ENCODE measurements at regions not wholly inside any gene's neighbourhood (a gene's known extent, or its start where the extent isn't known, plus 50 kb on each side); places are given as distances from the start of the nearest gene placed in this dataset.

DNA sequence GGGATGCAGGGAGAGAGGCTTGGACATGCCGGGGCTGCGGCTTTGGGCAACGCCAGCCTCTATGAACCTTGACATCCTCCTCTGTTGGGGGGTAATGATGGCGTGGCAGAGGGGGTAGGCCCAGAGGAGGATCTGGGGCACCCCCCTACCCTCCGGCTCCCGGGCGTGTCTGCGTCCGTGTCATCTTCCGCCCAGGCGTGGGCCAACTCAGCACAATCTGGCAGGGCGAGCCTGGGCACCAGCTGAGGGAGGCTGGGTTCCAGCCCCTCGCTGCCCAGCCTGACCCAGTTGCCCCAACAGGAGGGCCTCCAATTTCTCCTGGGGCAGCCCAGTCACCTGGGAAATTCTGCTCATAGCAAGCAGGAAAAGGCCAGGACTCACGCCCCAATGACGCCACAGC, 62.9 kb upstream of the IL17B start:
- DNase-seq, result no peak

DNA sequence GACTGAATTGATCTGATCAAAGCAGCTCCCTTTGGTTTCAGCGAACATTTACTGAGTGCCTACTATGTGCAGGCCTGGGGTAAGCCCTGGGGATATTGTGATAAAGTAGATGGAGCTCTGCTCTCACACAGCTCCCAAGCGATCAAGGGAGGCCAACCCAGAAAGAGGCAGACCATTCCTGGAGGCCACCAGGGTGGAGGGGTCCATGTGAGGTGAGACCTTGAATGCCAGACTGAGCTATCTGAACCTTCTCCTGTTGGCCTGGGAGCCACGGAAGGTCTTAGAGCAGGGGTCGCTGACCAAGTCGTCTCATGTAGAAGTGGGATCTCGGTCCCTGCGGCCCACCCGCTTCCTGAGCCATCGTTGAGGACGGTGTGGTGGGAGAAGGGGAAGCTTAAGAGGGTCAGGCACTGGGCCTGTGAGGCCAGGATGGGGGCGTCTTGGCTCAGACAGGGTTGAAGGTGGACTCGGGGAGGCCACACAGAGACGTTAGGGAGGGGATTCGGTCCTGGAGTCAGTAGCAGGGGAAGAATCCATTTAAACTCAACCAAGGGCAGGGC, 62.2 kb upstream of the IL17B start:
- no peak for DNase-seq

DNA sequence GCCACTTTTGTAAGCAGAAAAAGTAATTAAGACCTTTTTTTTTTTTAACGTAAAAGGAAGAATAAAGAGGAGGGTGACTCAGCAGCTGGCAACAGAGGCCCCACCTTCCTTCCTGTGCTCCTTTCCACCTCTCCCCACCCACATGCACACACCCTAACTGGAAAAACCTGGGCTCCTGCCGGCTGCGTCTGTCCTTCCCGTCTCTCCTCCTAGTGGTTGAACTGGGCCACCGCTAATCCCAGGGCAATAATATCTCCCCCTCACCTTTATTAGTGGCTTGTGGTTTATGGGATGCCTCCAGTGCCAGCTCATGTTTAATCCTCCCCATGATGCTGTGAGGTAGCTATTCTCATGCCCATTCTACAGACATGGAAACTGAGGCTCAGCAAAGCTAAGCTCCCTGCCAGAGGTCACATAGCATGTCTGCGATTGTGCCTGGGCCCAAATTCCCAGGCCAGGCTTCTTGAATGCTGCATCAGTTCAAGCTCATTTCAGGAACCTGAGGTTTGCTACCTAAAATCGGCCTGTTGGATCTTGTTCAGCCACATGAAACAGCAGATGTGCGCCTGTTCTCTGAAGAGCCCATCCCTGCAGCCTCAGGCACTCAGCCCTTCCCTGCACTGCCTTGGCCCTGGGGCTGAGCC, 60.9 kb upstream of the IL17B start:
- no peak for DNase-seq

DNA sequence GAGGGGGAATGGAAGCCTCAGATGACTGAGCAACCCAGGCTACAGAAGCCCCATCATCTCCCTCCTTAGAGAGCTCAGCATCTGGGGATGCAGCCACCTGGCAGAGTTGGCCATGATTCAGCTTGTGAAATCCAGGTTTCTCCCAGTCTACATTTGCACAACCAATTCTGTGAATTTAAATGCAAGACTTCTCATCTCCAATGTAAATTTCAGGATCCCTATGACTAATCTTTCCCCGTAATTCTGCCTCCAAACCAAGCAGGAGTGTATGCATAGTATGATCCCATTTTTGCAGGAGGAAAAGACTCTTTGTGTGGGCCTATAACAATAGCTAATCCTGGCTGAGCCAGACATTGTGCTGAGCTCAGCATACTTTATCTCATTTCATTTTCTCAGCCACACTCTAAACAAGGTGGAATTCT, 59.6 kb upstream of the IL17B start:
- DNase-seq, result no peak

DNA sequence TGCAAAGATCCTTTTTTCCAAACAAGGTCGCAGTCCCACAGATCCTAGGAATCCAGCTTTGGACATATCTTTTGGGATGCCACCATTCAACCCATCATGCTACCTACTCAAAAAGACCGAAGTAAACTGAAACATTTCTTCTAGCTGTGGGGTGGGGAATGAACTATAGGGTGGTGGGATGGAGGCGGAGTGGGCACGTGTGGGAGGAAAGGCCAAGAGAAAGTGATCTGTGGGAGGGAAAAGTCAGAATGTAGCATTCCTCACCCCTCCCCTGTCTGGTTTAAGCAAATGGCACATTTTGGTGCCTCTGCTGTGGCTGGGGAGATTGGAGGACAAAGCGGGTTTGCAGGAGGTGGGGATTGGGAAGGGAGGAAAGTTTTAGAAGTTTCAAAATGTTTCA, 59.2 kb upstream of the IL17B start:
- no peak for DNase-seq

DNA sequence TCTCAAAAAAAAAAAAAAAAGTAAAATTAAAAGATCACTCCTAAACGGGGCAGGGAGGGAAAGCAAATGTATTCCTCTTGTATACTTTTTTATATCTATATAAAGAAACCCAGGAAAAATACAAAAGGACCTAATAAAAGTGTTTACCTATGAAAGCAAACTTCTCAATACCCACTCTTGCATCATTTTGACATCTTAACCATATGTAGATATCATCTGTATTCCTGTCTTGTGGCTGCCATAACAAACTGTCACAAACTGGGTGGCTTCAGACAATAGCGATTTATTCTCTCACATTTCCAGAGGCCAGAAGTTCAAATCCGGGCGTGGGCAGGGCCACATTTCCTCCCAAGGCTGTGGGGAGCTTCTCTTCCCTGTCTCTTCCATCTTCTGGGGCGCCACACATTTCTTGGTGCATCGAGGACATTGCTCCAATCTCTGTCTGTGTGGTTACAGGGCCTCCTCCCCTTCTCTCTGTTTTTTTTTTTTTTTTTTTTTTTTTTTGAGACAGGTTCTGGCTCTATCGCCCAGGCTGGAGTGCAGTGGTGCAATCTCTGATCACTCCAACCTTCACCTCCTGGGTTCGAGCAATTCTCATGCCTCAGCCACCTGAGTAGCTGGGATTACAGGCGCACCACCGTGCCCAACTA, 58.4 kb upstream of the IL17B start:
- DNase-seq, result no peak

DNA sequence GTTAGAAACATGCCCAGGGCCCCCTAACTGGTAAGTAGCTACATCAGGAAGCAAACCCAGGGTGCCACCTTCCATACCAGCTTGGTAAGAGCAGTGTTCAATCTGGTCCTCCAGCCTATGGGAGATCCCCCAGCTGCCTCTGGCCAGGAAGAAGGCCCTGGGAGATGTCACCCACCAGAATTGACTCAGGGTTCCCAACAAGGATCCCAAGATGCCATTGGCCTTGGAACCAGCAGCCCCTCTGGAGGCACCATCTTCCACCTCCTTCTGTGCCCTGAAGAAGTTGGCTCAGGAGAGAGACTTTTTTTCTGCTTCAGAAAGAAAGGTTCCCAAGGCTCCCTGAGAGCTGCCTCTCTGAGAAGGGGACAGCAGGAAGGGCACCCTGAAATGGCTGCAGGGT, 56.6 kb upstream of the IL17B start:
- no peak for DNase-seq

DNA sequence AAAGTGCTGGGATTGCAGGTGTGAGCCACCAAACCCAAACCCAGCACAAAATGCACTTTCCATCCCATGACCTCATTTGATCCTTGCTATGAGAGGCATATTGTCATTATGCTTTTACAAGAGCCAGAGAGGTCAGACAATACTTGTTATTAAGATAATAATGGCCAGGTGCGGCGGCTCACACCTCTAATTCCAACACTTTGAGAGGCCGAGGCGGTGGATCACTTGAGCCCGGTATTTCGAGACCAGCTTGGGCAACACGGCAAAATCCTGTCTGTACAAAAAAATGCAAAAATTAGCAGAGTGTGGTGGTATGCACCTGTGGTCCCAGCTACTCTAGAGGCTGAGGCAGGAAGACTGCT, 55.9 kb upstream of the IL17B start:
- no peak for DNase-seq

DNA sequence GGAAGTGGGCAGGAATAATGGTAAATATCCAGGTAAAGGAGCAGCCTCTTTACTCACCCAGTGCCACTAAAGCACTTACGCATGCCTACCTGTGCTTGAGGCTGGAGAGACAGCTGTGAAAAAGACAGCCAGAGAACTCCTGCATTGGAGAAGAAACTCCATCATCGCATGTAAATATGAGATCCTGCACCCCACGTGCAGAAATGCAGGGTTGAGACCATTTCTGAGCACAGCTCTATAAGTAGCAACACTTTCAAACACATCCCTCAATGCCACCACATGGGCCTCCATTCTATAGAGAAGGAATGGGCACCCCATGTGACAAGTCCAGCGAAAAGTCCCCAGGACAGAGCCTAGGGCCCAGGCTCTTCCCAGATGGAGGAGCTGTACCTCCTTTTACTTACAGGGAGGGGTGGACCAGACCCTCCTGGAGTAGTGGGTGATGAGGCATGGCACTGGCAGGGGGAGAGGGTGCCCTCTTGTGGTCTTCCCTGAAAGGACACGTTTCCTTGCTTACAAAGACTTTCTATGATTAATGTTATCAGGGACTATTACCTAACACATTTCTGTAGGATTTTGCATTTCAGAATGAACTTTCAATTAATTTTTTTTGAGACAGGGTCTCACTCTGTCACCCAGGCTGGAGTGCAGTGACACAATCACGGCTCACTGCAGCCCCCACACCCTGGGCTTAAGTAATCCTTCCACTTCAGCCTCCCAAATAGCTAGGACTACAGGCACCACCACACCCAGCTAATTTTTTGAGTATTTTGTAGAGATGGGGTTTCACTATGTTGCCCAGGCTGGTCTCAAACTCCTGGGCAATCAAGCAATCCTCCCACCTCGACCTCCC, 55.3 kb upstream of the IL17B start:
- DNase-seq, result peak; percentile 29

DNA sequence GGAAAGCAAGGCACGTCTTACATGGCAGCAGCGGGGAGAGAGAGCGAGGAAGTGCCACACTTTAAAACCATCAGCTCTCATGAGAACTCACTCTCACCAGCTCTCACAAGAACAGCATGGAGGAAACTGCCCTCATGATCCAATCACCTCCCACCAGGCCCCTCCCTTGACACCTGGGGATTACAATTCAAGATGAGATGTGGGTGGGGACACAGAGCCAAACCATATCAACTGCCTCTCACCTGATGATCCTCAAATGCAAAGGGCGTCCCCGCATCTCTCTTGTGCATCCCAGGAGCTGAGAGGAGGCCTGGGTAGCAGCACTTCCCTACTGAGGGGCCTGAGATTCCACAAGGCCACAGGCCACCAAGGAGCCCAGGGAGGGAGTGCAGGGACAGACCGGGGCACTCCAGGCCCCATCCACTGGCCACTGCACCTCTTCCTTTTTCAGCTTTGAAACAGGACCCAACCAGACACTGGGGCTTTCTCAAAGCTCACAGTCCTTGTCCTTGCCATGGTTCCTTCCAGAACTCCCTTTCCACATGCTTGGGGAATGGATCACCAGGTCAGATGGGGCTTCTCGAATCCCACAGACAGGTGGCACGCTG, 54.5 kb upstream of the IL17B start:
- no peak for DNase-seq

DNA sequence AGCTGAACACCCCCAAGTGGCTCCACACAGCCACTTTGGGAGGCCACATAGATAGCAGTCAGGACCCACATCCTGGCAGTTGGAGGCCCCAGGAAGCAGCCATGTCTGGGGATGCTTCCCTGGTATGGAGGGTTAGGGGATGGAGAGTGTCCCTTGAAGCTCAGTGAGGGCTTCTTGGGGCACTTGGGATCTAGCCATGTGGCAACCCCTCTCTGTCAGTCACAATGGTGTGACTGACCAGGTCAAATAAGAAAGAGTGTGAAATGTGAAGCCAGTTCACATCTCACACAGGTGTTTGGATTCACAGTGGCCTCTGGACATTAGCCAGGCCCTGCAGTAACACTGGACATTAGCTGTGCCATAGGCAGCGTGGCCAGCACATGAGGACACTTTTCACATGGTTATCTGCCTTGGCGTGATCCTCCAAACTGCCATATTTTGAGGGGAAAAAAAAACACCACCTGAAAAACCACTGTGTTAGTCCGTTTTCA, 53.9 kb upstream of the IL17B start:
- DNase-seq, result no peak

DNA sequence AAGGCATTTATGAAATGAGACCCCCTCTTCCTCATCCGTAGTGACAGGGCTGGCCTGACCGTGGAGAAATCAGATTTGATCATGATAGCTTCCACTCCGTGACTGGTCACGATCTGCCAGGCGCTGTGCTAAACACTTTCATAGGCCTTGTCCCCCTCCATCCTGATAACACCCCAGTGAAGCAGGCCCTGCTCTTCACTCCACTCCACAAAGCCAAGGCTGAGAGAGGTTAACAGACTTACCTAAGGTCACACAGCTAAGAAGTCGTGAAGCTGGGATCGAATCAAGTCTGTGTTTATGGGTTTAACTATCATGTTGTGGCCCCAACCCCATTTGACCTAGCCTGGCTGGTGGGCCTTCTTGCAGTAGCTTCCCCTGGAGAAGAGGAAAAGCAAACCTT, 53.3 kb upstream of the IL17B start:
- no peak for DNase-seq

DNA sequence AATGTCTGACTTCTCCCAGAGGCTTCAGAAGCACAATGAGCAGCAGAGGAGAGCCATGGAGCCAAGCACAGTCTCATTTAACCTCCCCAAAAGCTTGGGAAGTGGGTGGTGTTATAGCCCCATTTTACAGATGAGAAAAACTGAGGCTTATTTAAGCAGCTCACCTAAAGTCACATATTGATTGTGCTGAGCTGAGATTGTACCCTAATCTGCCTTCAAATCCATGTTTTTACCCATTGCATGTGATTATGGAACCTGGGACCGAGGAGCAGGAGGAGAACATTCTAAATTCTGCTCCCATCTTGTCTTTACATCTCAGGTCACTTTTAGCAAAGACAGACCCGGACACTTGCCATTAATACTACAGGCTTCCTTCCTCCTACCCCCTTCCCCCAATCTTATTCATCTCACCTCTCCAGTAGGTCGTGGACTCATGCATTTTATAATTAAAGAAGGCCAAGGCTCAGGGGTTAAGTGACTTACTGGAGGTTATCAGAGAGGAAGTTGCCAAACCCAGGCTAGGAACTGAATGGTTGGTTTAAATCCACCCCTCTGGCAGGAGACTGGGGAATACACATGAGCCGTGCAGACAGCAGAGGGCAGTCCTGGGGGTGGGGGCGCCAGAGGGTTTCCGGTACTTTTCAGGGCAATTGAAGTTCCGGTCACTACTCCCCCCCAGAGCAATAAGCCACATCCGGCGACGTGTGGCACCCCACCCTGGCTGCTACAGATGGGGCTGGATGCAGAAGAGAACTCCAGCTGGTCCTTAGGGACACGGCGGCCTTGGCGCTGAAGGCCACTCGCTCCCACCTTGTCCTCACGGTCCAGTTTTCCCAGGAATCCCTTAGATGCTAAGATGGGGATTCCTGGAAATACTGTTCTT, 51.0 kb upstream of the IL17B start:
- no peak for DNase-seq
